Fibroblast of lung (primary cell): ENCODE measurements at regions not wholly inside any gene's neighbourhood (a gene's known extent, or its start where the extent isn't known, plus 50 kb on each side); places are given as distances from the start of the nearest gene placed in this dataset.

Experiments used
- DNase-seq, 2 donors: peaks; one replicate each; pipeline versions ENCODE4 v3.0.0 to v3.0.0-alpha.2; 2010; ENCODE audit warnings: low read depth in 2 of 2
- H2AFZ ChIP-seq: 2 replicates; pipeline ENCODE4 v1.5.1; 2012; ENCODE audit warnings: low read length, control low read depth, inconsistent platforms
- H3K27ac ChIP-seq: 2 replicates; pipeline ENCODE4 v1.5.1; 2011; ENCODE audit warnings: low read length, control low read depth; ENCODE audit not compliant: insufficient read depth
- H3K27me3 ChIP-seq: 2 replicates; pipeline ENCODE4 v1.5.1; 2011; ENCODE audit warnings: mild to moderate bottlenecking, low read length; ENCODE audit not compliant: control insufficient read depth, insufficient read depth
- H3K36me3 ChIP-seq: 2 replicates; pipeline ENCODE4 v1.5.1; 2011; ENCODE audit warnings: low read length; ENCODE audit not compliant: control insufficient read depth, insufficient read depth
- H3K4me1 ChIP-seq: 2 replicates; pipeline ENCODE4 v1.5.1; 2011; ENCODE audit warnings: low read length; ENCODE audit not compliant: control insufficient read depth, insufficient read depth; ENCODE audit errors: extremely low read depth
- H3K4me2 ChIP-seq: 2 replicates; pipeline ENCODE4 v1.5.1; 2011; ENCODE audit warnings: low read length, control low read depth; ENCODE audit not compliant: insufficient read depth; ENCODE audit errors: extremely low read depth
- H3K4me3 ChIP-seq, 4 experiments: fragments of 200-600 bp in 1 of 4; sonication (generic) in 1 of 4; replicated peaks in 1 of 4; 2 replicates each; pipeline ENCODE4 v1.5.1; 2011 to 2016; ENCODE audit warnings: low read length in 4 of 4, low read depth in 3 of 4, mild to moderate bottlenecking in 3 of 4, control low read depth in 2 of 4, inconsistent platforms in 1 of 4, mixed read lengths in 1 of 4; ENCODE audit not compliant: insufficient read depth in 1 of 4; ENCODE audit errors: control extremely low read depth in 1 of 4
- H3K79me2 ChIP-seq: 2 replicates; pipeline ENCODE4 v1.5.1; 2012; ENCODE audit warnings: mild to moderate bottlenecking, low read length, inconsistent platforms; ENCODE audit not compliant: control insufficient read depth, insufficient read depth
- H3K9ac ChIP-seq: 2 replicates; pipeline ENCODE4 v1.5.1; 2011; ENCODE audit warnings: mild to moderate bottlenecking, low read length, control low read depth; ENCODE audit not compliant: insufficient read depth
- H3K9me3 ChIP-seq: 2 replicates; pipeline ENCODE4 v1.5.1; 2012; ENCODE audit warnings: low read depth, low read length; ENCODE audit not compliant: control insufficient read depth, insufficient read depth
- H4K20me1 ChIP-seq: 2 replicates; pipeline ENCODE4 v1.5.1; 2011; ENCODE audit warnings: low read length; ENCODE audit not compliant: control insufficient read depth, insufficient read depth; ENCODE audit errors: extremely low read depth
- CTCF ChIP-seq, 2 donors: IDR thresholded peaks in 1 of 2; conservative IDR thresholded peaks in 1 of 2; 1 replicate in 1 of 2; 2 replicates in 1 of 2; pipeline ENCODE4 v1.5.1; 2011 to 2012; ENCODE audit warnings: low read length in 2 of 2, control low read depth in 1 of 2, inconsistent platforms in 1 of 2, low read depth in 1 of 2, mild to moderate bottlenecking in 1 of 2
- EZH2 ChIP-seq: IDR thresholded peaks from 2 replicates; pipeline ENCODE4 v1.5.1; 2012; ENCODE audit warnings: low read length, control low read depth, mild to moderate bottlenecking; ENCODE audit errors: missing control alignments

- Histone ChIP-seq H4K20me1 (no peaks in the 10 kb centered on the region), H3K9ac (no peak overlapping the region), H3K27ac (no peak overlapping the region), H3K9me3 (no peaks in the 10 kb centered on the region), H3K4me1 (no peaks in the 10 kb centered on the region), H3K4me3 (no peak overlapping the region), H3K36me3 (no peaks in the 10 kb centered on the region), H2AFZ (no peak overlapping the region), H3K4me2 (no peak overlapping the region), H3K27me3 (no peaks in the 10 kb centered on the region), H3K79me2 (no peaks in the 10 kb centered on the region)
- no peak for DNase-seq
- TF ChIP-seq EZH2, result no peak
- TF ChIP-seq CTCF (conservative IDR thresholded peaks at IDR 0.05 in 1 of 2, IDR thresholded peaks at IDR 0.05 in 1 of 2; ENCODE audit: low read depth in 1 of 2, low read length in 2 of 2), result no peak
Observed at GRCh38 chr9:28379082-28379481, 805.8 kb upstream of the C9orf72 start.

GRCh38 chr9:28389411-28389810 lies 816.1 kb upstream of the C9orf72 start:
- Histone ChIP-seq H4K20me1 (no peaks in the 10 kb centered on the region), H3K27me3 (no peaks in the 10 kb centered on the region), H3K79me2 (no peaks in the 10 kb centered on the region), H3K4me3 (no peak overlapping the region), H3K4me2 (no peak overlapping the region), H2AFZ (no peak overlapping the region), H3K27ac (no peak overlapping the region), H3K36me3 (no peaks in the 10 kb centered on the region), H3K9me3 (no peaks in the 10 kb centered on the region), H3K4me1 (no peaks in the 10 kb centered on the region), H3K9ac (no peak overlapping the region)
- TF ChIP-seq EZH2 (no peak), CTCF (conservative IDR thresholded peaks at IDR 0.05 in 1 of 2, IDR thresholded peaks at IDR 0.05 in 1 of 2; ENCODE audit: low read depth in 1 of 2, low read length in 2 of 2) (no peak)
- DNase-seq, result no peak

DNA sequence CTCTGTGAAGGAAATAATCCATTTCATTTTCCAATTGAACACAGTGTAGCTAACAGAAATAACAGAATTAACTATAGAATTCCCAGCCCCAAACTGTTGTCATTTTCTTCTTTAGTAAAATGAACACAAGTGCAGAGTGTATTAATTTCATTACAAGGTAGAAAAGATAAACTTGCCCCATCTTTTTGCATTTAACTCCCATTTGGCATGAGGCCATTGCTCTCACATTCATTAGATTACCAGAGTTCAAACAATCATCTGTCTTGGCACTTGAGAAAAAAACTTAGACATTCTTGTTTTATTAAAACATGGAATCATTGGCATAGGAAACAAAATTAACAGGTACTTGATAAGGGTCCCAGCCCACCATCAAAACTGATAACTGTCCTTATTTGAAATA lies 821.5 kb upstream of the C9orf72 start:
- Histone ChIP-seq H3K27ac (no peak overlapping the region), H3K36me3 (no peaks in the 10 kb centered on the region)
- TF ChIP-seq CTCF (conservative IDR thresholded peaks at IDR 0.05 in 1 of 2, IDR thresholded peaks at IDR 0.05 in 1 of 2; ENCODE audit: low read depth in 1 of 2, low read length in 2 of 2) (no peak), EZH2 (no peak)

More for the DNA sequence above, 821.5 kb upstream of the C9orf72 start:
- H3K9me3 ChIP-seq, result no peaks in the 10 kb centered on the region
- H3K4me3 ChIP-seq, result no peak overlapping the region
- DNase-seq, result no peak
- H3K27me3 ChIP-seq, result no peaks in the 10 kb centered on the region
- H3K4me2 ChIP-seq, result no peak overlapping the region
- H2AFZ ChIP-seq, result no peak overlapping the region
- no peaks in the 10 kb centered on the region for H3K79me2 ChIP-seq
- no peaks in the 10 kb centered on the region for H3K4me1 ChIP-seq
- no peaks in the 10 kb centered on the region for H4K20me1 ChIP-seq
- H3K9ac ChIP-seq, result no peak overlapping the region
